Activated CD8-positive, alpha-beta memory T cell treated with anti-CD3 and anti-CD28 coated beads, Interleukin-2, amount 50 U/mL, for 1 hour (primary cell): ENCODE measurements at regions not wholly inside any gene's neighbourhood (a gene's known extent, or its start where the extent isn't known, plus 50 kb on each side); places are given as distances from the start of the nearest gene placed in this dataset.
"Not testable (repeated sequence)": the region's sequence is repeated elsewhere in the genome, so short reads cannot be mapped to it uniquely, and the experiment has no call there.

Experiments used
- DNase-seq: peaks from one replicate; pipeline ENCODE4 v3.0.0-alpha.2; 2020; ENCODE audit errors: extremely low read depth

GRCh38 chr2:144914622-144915318, 394.9 kb upstream of the ZEB2 start:
- DNase-seq, result no peak

GRCh38 chr2:144914113-144914512, 394.2 kb upstream of the ZEB2 start:
- DNase-seq, result no peak

- no peak for DNase-seq
Observed at GRCh38 chr2:144912206-144912605, 392.3 kb upstream of the ZEB2 start.

- DNase-seq, result no peak
Observed at GRCh38 chr2:144905956-144906355, 386.0 kb upstream of the ZEB2 start.

- no peak for DNase-seq
Observed at GRCh38 chr2:144904612-144905011, 384.7 kb upstream of the ZEB2 start.

GRCh38 chr2:144903045-144903444, 383.1 kb upstream of the ZEB2 start:
- DNase-seq, result not testable (repeated sequence)

GRCh38 chr2:144901386-144901785, 381.5 kb upstream of the ZEB2 start:
- not testable (repeated sequence) for DNase-seq

GRCh38 chr2:144896341-144896740, 376.4 kb upstream of the ZEB2 start:
- DNase-seq, result no peak

- no peak for DNase-seq
Observed at GRCh38 chr2:144894612-144895599, 375.0 kb upstream of the ZEB2 start.

GRCh38 chr2:144893464-144893863, 373.5 kb upstream of the ZEB2 start:
- DNase-seq, result no peak

- no peak for DNase-seq
Observed at GRCh38 chr2:144890828-144891227, 370.9 kb upstream of the ZEB2 start.

- no peak for DNase-seq
Observed at GRCh38 chr2:144889348-144889747, 369.4 kb upstream of the ZEB2 start.

- DNase-seq, result no peak
Observed at GRCh38 chr2:144886862-144887261, 366.9 kb upstream of the ZEB2 start.

- DNase-seq, result no peak
Observed at GRCh38 chr2:144877893-144878292, 358.0 kb upstream of the ZEB2 start.

- no peak for DNase-seq
Observed at GRCh38 chr2:144876013-144876412, 356.1 kb upstream of the ZEB2 start.

- no peak for DNase-seq
Observed at GRCh38 chr2:144875290-144875969, 355.5 kb upstream of the ZEB2 start.

- no peak for DNase-seq
Observed at GRCh38 chr2:144865670-144866069, 345.8 kb upstream of the ZEB2 start.

- DNase-seq, result no peak
Observed at GRCh38 chr2:144859716-144860115, 339.8 kb upstream of the ZEB2 start.

GRCh38 chr2:144858211-144858610, 338.3 kb upstream of the ZEB2 start:
- DNase-seq, result no peak

GRCh38 chr2:144854596-144854995, 334.7 kb upstream of the ZEB2 start:
- DNase-seq, result no peak

GRCh38 chr2:144849612-144850011, 329.7 kb upstream of the ZEB2 start:
- no peak for DNase-seq

GRCh38 chr2:144848423-144848822, 328.5 kb upstream of the ZEB2 start:
- no peak for DNase-seq
